Panc1 (cell line): ENCODE measurements at regions not wholly inside any gene's neighbourhood (a gene's known extent, or its start where the extent isn't known, plus 50 kb on each side); places are given as distances from the start of the nearest gene placed in this dataset.

Experiments
- ATAC-seq: fragments of 200-7000 bp; cut with Tn5 transposase; 2 replicates; pipeline ENCODE4 v1.9.1; 2020; ENCODE audit warnings: mild to moderate bottlenecking, moderate library complexity
- BruUV-seq: library from RNA; stranded (reverse); fragments of 400-500 nt; replicated peaks from 2 replicates; lab custom pipeline; 2021; lab: Mats Ljungman, UMichigan
- CTCF ChIA-PET: fragments of 300-600 bp; sonication (Branson Sonifier 250); formaldehyde crosslinking; loops from one replicate; lab custom pipeline; 2022; ENCODE audit warnings: antibody characterized with exemption; lab: Charles Lee
- POLR2A ChIA-PET: fragments of 300-600 bp; sonication (Branson Sonifier 250); formaldehyde crosslinking; loops from one replicate; lab custom pipeline; 2022; ENCODE audit warnings: antibody characterized with exemption; lab: Charles Lee
- DNase-seq: peaks from one replicate; pipeline ENCODE4 v3.0.0-alpha.2; 2010; ENCODE audit warnings: low read depth, low spot score
- H3K27ac ChIP-seq: 2 replicates; pipeline ENCODE4 v1.5.1; 2011; ENCODE audit warnings: mild to moderate bottlenecking, low read length, inconsistent platforms
- H3K27me3 ChIP-seq: fragments of 200-500 bp; sonication (Bioruptor generic); 2 replicates; pipeline ENCODE4 v1.6.0; 2014; ENCODE audit warnings: low read length, inconsistent platforms; ENCODE audit not compliant: control insufficient read depth, insufficient read depth
- H3K36me3 ChIP-seq: fragments of 200-500 bp; sonication (Bioruptor generic); 2 replicates; pipeline ENCODE4 v1.5.1; 2014; ENCODE audit warnings: inconsistent platforms, mild to moderate bottlenecking, low read length, moderate library complexity; ENCODE audit not compliant: control insufficient read depth, insufficient read depth
- H3K4me1 ChIP-seq: 2 replicates; pipeline ENCODE4 v1.5.1; 2011; ENCODE audit warnings: inconsistent platforms, mild to moderate bottlenecking, low read length, moderate library complexity; ENCODE audit not compliant: control insufficient read depth, insufficient read depth
- H3K4me3 ChIP-seq, 2 experiments: 2 replicates each; pipeline ENCODE4 v1.5.1; 2011 to 2012; ENCODE audit warnings: low read depth in 2 of 2, low read length in 2 of 2, mild to moderate bottlenecking in 2 of 2, inconsistent platforms in 1 of 2, moderate library complexity in 1 of 2
- H3K9me3 ChIP-seq: fragments of 200-500 bp; sonication (Bioruptor generic); 2 replicates; pipeline ENCODE4 v1.5.1; 2014; ENCODE audit warnings: low read depth, mild to moderate bottlenecking, inconsistent platforms, low read length, moderate library complexity; ENCODE audit not compliant: control insufficient read depth, insufficient read depth
- POLR2AphosphoS5 ChIP-seq: IDR thresholded peaks from 2 replicates; pipeline ENCODE4 v1.6.1; 2012; ENCODE audit warnings: mild to moderate bottlenecking, low read depth, low read length, moderate library complexity
- SIN3A ChIP-seq: IDR thresholded peaks from 2 replicates; pipeline ENCODE4 v1.6.1; 2012; ENCODE audit warnings: low read depth, mild to moderate bottlenecking, low read length, moderate library complexity, borderline replicate concordance; ENCODE audit not compliant: insufficient read depth
- TCF7L2 ChIP-seq: IDR thresholded peaks from 2 replicates; pipeline ENCODE4 v1.6.1; 2011; ENCODE audit warnings: mild to moderate bottlenecking, low read depth, low read length, inconsistent platforms
- in situ Hi-C: cut with HindIII; loops from 2 replicates; pipeline ENCODE4 v1.10.0; 2016; ENCODE audit warnings: low sequenced_read_pairs, low pct_unique_long_range_greater_than_20kb
- intact Hi-C: fragments of 100-400 bp; cut with micrococcal nuclease; formaldehyde crosslinking; loops from one replicate; pipeline ENCODE4 v1.10.0; 2022; ENCODE audit not compliant: unreplicated experiment
- TF ChIP-seq, protein P1 (sequence below): fragments of 450-650 bp; IDR thresholded peaks from 2 replicates; pipeline ENCODE4 v1.5.1; 2017; ENCODE audit warnings: mild to moderate bottlenecking
- TF ChIP-seq, protein P2 (sequence below), 2 experiments: IDR thresholded peaks; 2 replicates each; pipeline ENCODE4 v1.6.1; 2011 to 2012; ENCODE audit warnings: low read depth in 2 of 2, control low read depth in 1 of 2, low read length in 1 of 2, mild to moderate bottlenecking in 1 of 2, moderate library complexity in 1 of 2; ENCODE audit not compliant: insufficient read depth in 1 of 2

DNA sequence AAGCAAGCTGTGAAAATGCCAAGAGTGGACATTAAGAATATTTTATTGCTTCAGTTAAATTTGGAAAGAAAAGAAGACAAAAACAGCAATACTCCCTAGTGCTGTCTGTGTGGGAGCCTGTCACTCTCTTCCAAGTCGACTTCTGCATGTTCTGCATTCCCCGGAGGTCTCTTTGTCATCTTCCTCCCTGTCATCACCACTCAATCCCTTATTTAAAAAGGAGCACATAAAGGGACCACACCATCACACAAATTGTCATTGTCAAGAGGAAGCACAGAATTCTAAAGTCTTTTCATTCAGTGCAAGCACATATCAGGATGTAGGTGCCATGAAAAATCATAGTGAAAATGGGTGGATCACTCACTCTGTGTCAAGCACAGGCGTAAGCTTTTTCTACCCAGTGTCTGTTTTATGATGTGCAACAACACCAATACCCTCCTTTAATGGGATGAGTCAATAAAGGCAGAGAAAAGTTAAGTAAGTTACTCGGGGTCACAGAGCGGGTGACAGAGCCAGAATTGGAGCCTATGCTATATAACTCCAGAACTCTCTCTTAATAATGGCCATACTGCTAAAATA is 222.4 kb upstream of the HNMT start:
- Histone ChIP-seq H3K27ac (no peak overlapping the region), H3K36me3 (no peaks in the 10 kb centered on the region), H3K9me3 (no peaks in the 10 kb centered on the region), H3K4me1 (no peaks in the 10 kb centered on the region), H3K27me3 (no peaks in the 10 kb centered on the region), H3K4me3 (no peak overlapping the region)
- ChIA-PET CTCF (no interaction called here), POLR2A (no interaction called here)
- intact Hi-C loops, result no loop called here
- ATAC-seq (no peak), DNase-seq (no peak)
- no TSS peak for BruUV-seq
- TF ChIP-seq, protein P1, sequence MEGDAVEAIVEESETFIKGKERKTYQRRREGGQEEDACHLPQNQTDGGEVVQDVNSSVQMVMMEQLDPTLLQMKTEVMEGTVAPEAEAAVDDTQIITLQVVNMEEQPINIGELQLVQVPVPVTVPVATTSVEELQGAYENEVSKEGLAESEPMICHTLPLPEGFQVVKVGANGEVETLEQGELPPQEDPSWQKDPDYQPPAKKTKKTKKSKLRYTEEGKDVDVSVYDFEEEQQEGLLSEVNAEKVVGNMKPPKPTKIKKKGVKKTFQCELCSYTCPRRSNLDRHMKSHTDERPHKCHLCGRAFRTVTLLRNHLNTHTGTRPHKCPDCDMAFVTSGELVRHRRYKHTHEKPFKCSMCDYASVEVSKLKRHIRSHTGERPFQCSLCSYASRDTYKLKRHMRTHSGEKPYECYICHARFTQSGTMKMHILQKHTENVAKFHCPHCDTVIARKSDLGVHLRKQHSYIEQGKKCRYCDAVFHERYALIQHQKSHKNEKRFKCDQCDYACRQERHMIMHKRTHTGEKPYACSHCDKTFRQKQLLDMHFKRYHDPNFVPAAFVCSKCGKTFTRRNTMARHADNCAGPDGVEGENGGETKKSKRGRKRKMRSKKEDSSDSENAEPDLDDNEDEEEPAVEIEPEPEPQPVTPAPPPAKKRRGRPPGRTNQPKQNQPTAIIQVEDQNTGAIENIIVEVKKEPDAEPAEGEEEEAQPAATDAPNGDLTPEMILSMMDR, result no peak
- TF ChIP-seq POLR2AphosphoS5, result no peak
- TF ChIP-seq TCF7L2, result no peak
- no peak for TF ChIP-seq SIN3A
- TF ChIP-seq, protein P2, sequence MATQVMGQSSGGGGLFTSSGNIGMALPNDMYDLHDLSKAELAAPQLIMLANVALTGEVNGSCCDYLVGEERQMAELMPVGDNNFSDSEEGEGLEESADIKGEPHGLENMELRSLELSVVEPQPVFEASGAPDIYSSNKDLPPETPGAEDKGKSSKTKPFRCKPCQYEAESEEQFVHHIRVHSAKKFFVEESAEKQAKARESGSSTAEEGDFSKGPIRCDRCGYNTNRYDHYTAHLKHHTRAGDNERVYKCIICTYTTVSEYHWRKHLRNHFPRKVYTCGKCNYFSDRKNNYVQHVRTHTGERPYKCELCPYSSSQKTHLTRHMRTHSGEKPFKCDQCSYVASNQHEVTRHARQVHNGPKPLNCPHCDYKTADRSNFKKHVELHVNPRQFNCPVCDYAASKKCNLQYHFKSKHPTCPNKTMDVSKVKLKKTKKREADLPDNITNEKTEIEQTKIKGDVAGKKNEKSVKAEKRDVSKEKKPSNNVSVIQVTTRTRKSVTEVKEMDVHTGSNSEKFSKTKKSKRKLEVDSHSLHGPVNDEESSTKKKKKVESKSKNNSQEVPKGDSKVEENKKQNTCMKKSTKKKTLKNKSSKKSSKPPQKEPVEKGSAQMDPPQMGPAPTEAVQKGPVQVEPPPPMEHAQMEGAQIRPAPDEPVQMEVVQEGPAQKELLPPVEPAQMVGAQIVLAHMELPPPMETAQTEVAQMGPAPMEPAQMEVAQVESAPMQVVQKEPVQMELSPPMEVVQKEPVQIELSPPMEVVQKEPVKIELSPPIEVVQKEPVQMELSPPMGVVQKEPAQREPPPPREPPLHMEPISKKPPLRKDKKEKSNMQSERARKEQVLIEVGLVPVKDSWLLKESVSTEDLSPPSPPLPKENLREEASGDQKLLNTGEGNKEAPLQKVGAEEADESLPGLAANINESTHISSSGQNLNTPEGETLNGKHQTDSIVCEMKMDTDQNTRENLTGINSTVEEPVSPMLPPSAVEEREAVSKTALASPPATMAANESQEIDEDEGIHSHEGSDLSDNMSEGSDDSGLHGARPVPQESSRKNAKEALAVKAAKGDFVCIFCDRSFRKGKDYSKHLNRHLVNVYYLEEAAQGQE (IDR thresholded peaks at IDR 0.05; ENCODE audit: insufficient read depth in 1 of 2, low read depth in 2 of 2, low read length in 1 of 2), result no peak
- in situ Hi-C loops, result no loop called here

DNA sequence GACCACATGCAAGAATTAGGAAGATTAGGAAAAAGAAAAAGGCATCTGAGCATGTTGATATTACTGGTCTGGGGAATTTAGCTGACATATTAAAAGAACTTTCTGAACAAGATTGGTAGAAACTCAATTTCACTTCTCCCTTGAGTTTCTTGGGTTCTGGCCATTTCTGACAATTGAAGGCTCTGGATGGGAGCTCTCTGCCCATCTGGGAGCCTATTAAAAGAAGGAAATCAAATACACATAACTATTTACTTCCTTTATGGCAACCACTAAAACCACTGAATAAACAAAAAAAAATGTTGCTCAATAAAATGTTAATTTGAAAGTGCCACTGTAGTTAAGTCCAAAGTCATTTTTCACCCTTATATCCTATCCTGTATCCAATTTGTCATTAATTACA is 216.8 kb upstream of the HNMT start:
- no peaks in the 10 kb centered on the region; the same call in 1 of the 2 replicates for H3K36me3 ChIP-seq
- DNase-seq (no peak), ATAC-seq (no peak)
- H3K27ac ChIP-seq, result no peak overlapping the region
- no TSS peak for BruUV-seq
- in situ Hi-C loops (no loop called here), intact Hi-C loops (no loop called here)
- POLR2A ChIA-PET, result no interaction called here
- TF ChIP-seq SIN3A, result no peak
- TF ChIP-seq, protein P1, result no peak
- TF ChIP-seq POLR2AphosphoS5, result no peak
- TF ChIP-seq, protein P2 (IDR thresholded peaks at IDR 0.05; ENCODE audit: insufficient read depth in 1 of 2, low read depth in 2 of 2, low read length in 1 of 2), result no peak
- TF ChIP-seq TCF7L2, result no peak
- no peaks in the 10 kb centered on the region for H3K4me1 ChIP-seq
- no peak overlapping the region for H3K4me3 ChIP-seq
- CTCF ChIA-PET, result no interaction called here
- H3K27me3 ChIP-seq, result no peaks in the 10 kb centered on the region
- no peaks in the 10 kb centered on the region for H3K9me3 ChIP-seq
